PC-9 (cell line): ENCODE measurements at regions not wholly inside any gene's neighbourhood (a gene's known extent, or its start where the extent isn't known, plus 50 kb on each side); places are given as distances from the start of the nearest gene placed in this dataset.
"Not testable (repeated sequence)": the region's sequence is repeated elsewhere in the genome, so short reads cannot be mapped to it uniquely, and the experiment has no call there.

ENCODE experiments used
- BruUV-seq: library from RNA; stranded (reverse); fragments of 400-500 nt; replicated peaks from 2 replicates; lab custom pipeline; 2021; lab: Mats Ljungman, UMichigan
- CTCF ChIA-PET: fragments of 300-600 bp; sonication (Branson Sonifier 250); formaldehyde crosslinking; loops from one replicate; lab custom pipeline; 2022; ENCODE audit warnings: antibody characterized with exemption; lab: Charles Lee
- POLR2A ChIA-PET: fragments of 300-600 bp; sonication (Branson Sonifier 250); formaldehyde crosslinking; loops from one replicate; lab custom pipeline; 2022; ENCODE audit warnings: antibody characterized with exemption; ENCODE audit not compliant: unreplicated experiment; lab: Charles Lee
- DNase-seq, 2 experiments: peaks; one replicate each; pipeline versions ENCODE4 v3.0.0 to v3.0.0-alpha.2; 2015 to 2022; ENCODE audit warnings: mixed read lengths in 1 of 2
- H2AFZ ChIP-seq: fragments of 200-600 bp; sonication (generic); 2 replicates; pipeline ENCODE4 v1.8.1; 2017; ENCODE audit warnings: antibody characterized with exemption
- H3F3A ChIP-seq: fragments of 200-600 bp; sonication (generic); 2 replicates; pipeline ENCODE4 v1.8.1; 2017; ENCODE audit warnings: antibody characterized with exemption, mild to moderate bottlenecking, low read depth; ENCODE audit not compliant: insufficient read depth
- H3K27ac ChIP-seq: fragments of 200-600 bp; sonication (generic); 2 replicates; pipeline ENCODE4 v1.6.1; 2016; ENCODE audit warnings: mixed run types
- H3K27me3 ChIP-seq: fragments of 200-600 bp; sonication (generic); 2 replicates; pipeline ENCODE4 v1.6.1; 2016; ENCODE audit warnings: low read depth, mixed run types; ENCODE audit not compliant: insufficient read depth
- H3K36me3 ChIP-seq: fragments of 200-600 bp; sonication (generic); 2 replicates; pipeline ENCODE4 v1.6.1; 2016; ENCODE audit warnings: low read depth, mixed run types
- H3K4me1 ChIP-seq: fragments of 200-600 bp; sonication (generic); replicated peaks from 2 replicates; pipeline ENCODE4 v1.6.1; 2016; ENCODE audit warnings: mixed run types; ENCODE audit not compliant: insufficient read depth
- H3K4me2 ChIP-seq: fragments of 200-600 bp; sonication (generic); 2 replicates; pipeline ENCODE4 v1.6.1; 2017; ENCODE audit warnings: mixed run types
- H3K4me3 ChIP-seq: fragments of 200-600 bp; sonication (generic); 2 replicates; pipeline ENCODE4 v1.6.1; 2016; ENCODE audit warnings: mixed run types
- H3K79me2 ChIP-seq: fragments of 200-600 bp; sonication (generic); 2 replicates; pipeline ENCODE4 v1.6.1; 2017; ENCODE audit warnings: low read depth, mixed run types
- H3K9me2 ChIP-seq: fragments of 200-600 bp; sonication (generic); 2 replicates; pipeline ENCODE4 v1.8.1; 2017; ENCODE audit warnings: mild to moderate bottlenecking; ENCODE audit not compliant: insufficient read depth
- H3K9me3 ChIP-seq: fragments of 200-600 bp; sonication (generic); 2 replicates; pipeline ENCODE4 v1.8.1; 2016; ENCODE audit warnings: low read depth; ENCODE audit not compliant: insufficient read depth
- H4K20me1 ChIP-seq: fragments of 200-600 bp; sonication (generic); 2 replicates; pipeline ENCODE4 v1.8.1; 2017; ENCODE audit not compliant: insufficient read depth
- EZH2 ChIP-seq: fragments of 200-600 bp; sonication (generic); IDR thresholded peaks from 2 replicates; pipeline ENCODE4 v1.8.0; 2017; ENCODE audit warnings: antibody characterized with exemption, low read depth
- intact Hi-C: fragments of 100-400 bp; cut with micrococcal nuclease; formaldehyde crosslinking; loops from one replicate; pipeline ENCODE4 v1.10.0; 2022; ENCODE audit not compliant: unreplicated experiment
- TF ChIP-seq, protein P1 (sequence below): fragments of 200-600 bp; sonication (generic); conservative IDR thresholded peaks from 2 replicates; pipeline ENCODE4 v1.6.1; 2017; ENCODE audit warnings: mixed run types, antibody characterized with exemption, mild to moderate bottlenecking, moderate library complexity

DNA sequence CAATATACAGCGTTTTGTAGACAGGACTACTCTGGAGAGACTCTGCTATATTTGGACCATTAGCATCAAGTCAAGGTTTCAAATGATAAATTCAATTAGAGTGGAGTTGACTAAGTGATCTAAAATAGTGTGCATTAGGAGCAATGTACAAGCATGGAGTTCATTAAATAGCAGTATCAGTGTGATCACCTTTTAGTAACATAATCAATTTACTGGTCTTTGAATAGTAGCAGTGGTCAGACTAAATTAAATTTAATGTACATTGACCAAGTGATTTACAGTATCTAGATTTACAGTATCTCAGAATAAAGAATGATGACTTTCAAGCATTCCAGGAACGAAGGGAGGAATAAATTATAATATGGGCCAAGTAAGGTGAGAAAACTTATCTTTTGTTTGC lies 489.6 kb upstream of the ADGRL4 start:
- Histone ChIP-seq H2AFZ (no peak overlapping the region), H3K36me3 (no peaks in the 10 kb centered on the region), H3K27ac (no peak overlapping the region), H3K9me2 (no peaks in the 10 kb centered on the region; the same call in 1 of the 2 replicates), H3K4me2 (no peak overlapping the region), H3K4me1 (no peaks in the 10 kb centered on the region), H3K9me3 (no peaks in the 10 kb centered on the region), H3K79me2 (no peaks in the 10 kb centered on the region), H4K20me1 (no peaks in the 10 kb centered on the region), H3K4me3 (no peak overlapping the region), H3K27me3 (no peaks in the 10 kb centered on the region), H3F3A (no peaks in the 10 kb centered on the region)
- no peak for DNase-seq
- no TSS peak for BruUV-seq
- TF ChIP-seq, protein P1, sequence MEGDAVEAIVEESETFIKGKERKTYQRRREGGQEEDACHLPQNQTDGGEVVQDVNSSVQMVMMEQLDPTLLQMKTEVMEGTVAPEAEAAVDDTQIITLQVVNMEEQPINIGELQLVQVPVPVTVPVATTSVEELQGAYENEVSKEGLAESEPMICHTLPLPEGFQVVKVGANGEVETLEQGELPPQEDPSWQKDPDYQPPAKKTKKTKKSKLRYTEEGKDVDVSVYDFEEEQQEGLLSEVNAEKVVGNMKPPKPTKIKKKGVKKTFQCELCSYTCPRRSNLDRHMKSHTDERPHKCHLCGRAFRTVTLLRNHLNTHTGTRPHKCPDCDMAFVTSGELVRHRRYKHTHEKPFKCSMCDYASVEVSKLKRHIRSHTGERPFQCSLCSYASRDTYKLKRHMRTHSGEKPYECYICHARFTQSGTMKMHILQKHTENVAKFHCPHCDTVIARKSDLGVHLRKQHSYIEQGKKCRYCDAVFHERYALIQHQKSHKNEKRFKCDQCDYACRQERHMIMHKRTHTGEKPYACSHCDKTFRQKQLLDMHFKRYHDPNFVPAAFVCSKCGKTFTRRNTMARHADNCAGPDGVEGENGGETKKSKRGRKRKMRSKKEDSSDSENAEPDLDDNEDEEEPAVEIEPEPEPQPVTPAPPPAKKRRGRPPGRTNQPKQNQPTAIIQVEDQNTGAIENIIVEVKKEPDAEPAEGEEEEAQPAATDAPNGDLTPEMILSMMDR = no peak
- no peak for TF ChIP-seq EZH2
- intact Hi-C loops = no loop called here
- CTCF ChIA-PET = no interaction called here
- POLR2A ChIA-PET = no interaction called here

DNA sequence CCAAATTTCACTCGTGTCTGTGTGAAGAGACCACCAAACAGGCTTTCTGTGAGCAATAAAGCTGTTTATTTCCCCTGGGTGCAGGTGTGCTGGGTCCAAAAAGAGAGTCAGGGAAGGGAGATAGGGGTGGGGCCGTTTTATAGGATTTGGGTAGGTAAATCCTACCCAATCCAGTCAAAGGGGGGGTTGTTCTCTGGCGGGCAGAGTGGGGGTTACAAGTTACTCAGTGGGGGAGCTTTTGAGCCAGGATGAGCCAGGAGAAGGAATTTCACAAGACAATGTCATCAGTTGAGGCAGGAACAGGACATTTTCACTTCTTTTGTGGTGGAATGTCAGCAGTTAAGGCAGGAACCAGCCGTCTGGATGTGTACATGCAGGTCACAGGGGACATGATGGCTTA lies 487.2 kb upstream of the ADGRL4 start:
- intact Hi-C loops = not testable (repeated sequence)

DNA sequence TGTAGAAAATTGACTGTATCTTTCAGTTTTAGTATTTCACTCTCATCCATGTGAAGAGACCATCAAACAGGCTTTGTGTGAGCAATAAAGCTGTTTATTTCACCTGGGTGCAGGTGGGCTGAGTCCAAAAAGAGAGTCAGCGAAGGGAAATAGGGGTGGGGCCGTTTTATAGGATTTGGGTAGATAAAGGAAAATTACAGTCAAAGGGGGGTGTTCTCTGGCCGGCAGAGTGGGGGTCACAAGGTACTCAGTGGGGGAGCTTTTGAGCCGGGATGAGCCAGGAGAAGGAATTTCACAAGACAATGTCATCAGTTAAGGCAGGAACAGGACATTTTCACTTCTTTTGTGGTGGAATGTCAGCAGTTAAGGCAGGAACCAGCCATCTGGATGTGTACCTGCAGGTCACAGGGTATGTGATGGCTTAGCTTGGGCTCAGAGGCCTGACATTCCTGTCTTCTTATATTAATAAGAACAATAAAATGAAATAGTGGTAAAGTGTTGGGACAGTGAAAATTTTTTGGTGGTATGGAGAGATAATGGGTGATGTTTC lies 482.1 kb upstream of the ADGRL4 start:
- POLR2A ChIA-PET, H3K36me3 ChIP-seq, CTCF ChIA-PET, DNase-seq, intact Hi-C loops, H3K79me2 ChIP-seq, H3K4me1 ChIP-seq, H3K9me3 ChIP-seq, H3K4me2 ChIP-seq, BruUV-seq, H3K4me3 ChIP-seq, H3K27ac ChIP-seq, H2AFZ ChIP-seq, H4K20me1 ChIP-seq, H3F3A ChIP-seq, H3K9me2 ChIP-seq, H3K27me3 ChIP-seq: not testable (repeated sequence)

More for the DNA sequence above, 487.2 kb upstream of the ADGRL4 start:
- BruUV-seq, H4K20me1 ChIP-seq, H3F3A ChIP-seq, H3K9me3 ChIP-seq, H2AFZ ChIP-seq, DNase-seq, H3K4me3 ChIP-seq, H3K27me3 ChIP-seq, CTCF ChIA-PET, H3K79me2 ChIP-seq, H3K36me3 ChIP-seq, H3K4me1 ChIP-seq, H3K27ac ChIP-seq, H3K9me2 ChIP-seq, POLR2A ChIA-PET, H3K4me2 ChIP-seq: not testable (repeated sequence)

DNA sequence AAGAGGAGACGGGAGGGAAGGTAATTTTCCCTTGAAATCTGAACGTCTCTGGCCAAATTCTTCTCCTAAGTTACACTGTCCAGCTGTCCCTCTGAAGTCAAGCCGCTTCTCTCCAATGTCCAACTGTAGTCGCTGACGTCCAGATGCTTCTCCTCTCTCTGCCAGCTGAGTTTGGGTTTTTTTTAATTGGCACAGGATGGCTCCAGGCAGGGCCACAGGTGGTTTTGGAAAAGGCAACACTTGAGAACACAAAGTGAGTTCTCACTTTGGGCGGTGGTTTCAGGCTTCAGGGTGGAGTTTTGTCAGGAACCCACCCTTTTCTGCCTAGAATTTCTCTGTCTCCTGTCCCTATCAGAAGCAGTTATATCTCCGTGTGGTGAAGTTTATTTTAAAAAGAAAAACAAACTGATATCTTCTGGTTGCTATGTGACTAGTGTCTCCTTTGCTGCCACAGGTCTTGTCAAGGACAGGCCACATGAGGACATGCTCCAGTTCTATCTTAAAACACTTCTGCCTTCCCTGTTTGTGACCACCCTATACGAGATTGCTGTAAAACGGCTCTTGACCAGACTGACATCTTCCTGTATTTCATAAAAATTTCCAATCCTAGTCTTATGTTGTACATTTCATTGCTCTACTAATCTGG lies 472.3 kb upstream of the ADGRL4 start:
- DNase-seq = no peak
- H3F3A ChIP-seq = no peaks in the 10 kb centered on the region
- no peak overlapping the region for H3K27ac ChIP-seq
- no peaks in the 10 kb centered on the region for H3K36me3 ChIP-seq
- POLR2A ChIA-PET = no interaction called here
- H3K4me3 ChIP-seq = no peak overlapping the region
- H3K9me3 ChIP-seq = no peaks in the 10 kb centered on the region; the same call in 1 of the 2 replicates
- CTCF ChIA-PET = no interaction called here
- TF ChIP-seq, protein P1 = no peak
- TF ChIP-seq EZH2 = no peak
- 0 out of 2 replicates have a peak, but pooled peaks cover 6% of the 10 kb centered on the region for H3K9me2 ChIP-seq
- H3K79me2 ChIP-seq = no peaks in the 10 kb centered on the region
- H4K20me1 ChIP-seq = no peaks in the 10 kb centered on the region
- no peak overlapping the region for H3K4me2 ChIP-seq
- no peaks in the 10 kb centered on the region for H3K27me3 ChIP-seq
- no TSS peak for BruUV-seq
- H2AFZ ChIP-seq = peak overlapping the region; percentile 31; the same call in 1 of the 2 replicates
- H3K4me1 ChIP-seq = no peaks in the 10 kb centered on the region
- intact Hi-C loops = no loop called here
